T47D (cell line): ENCODE measurements at regions not wholly inside any gene's neighbourhood (a gene's known extent, or its start where the extent isn't known, plus 50 kb on each side); places are given as distances from the start of the nearest gene placed in this dataset.
A peak's percentile ranks its signal among the peaks of the same experiment; 100 is the strongest.
"Not testable (repeated sequence)": the region's sequence is repeated elsewhere in the genome, so short reads cannot be mapped to it uniquely, and the experiment has no call there.

ENCODE experiments used
- DNase-seq, 2 experiments: peaks; one replicate each; pipeline versions ENCODE4 v3.0.0 to v3.0.0-alpha.2; 2011 to 2012; ENCODE audit warnings: low read depth in 1 of 2, low spot score in 1 of 2
- JUND ChIP-seq: IDR thresholded peaks from 2 replicates; pipeline ENCODE4 v1.6.1; 2012; ENCODE audit warnings: low read depth
- in situ Hi-C: cut with HindIII; loops from 2 replicates; pipeline ENCODE4 v1.10.0; 2016; ENCODE audit warnings: low sequenced_read_pairs, low pct_unique_long_range_greater_than_20kb

GRCh38 chr10:60479305-60480020 lies 89.8 kb upstream of the ANK3 start:
- DNase-seq, result no peak
- in situ Hi-C loops, result no loop called here
- no peak for TF ChIP-seq JUND

DNA sequence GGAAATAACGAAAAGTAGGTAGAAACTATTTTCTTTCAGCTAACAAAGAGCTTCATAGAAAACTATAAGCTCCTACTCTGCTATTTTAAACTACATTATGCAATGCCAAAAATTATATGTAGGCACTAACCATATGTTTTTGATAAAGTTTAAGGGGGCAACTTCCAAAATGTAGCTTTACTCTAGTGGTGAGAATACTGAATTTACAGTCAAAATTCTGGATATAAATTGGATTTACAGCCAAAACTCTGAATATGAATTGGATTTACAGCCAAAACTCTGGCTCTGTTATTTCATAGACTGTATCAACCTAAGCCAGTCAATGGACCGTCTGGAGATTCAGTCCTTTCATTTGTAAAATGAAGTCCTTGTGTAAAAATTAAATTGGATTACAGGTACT lies 86.8 kb upstream of the ANK3 start:
- no peak for DNase-seq
- TF ChIP-seq JUND, result no peak
- in situ Hi-C loops, result no loop called here

- peak; percentile 15 to 75 for DNase-seq
- in situ Hi-C loops, result no loop called here
- TF ChIP-seq JUND, result peak; percentile 79
Measured at GRCh38 chr10:60473557-60473956, 83.9 kb upstream of the ANK3 start.

- no peak for DNase-seq
- in situ Hi-C loops, result no loop called here
- TF ChIP-seq JUND, result no peak
Measured at GRCh38 chr10:60470091-60470490, 80.4 kb upstream of the ANK3 start.

DNA sequence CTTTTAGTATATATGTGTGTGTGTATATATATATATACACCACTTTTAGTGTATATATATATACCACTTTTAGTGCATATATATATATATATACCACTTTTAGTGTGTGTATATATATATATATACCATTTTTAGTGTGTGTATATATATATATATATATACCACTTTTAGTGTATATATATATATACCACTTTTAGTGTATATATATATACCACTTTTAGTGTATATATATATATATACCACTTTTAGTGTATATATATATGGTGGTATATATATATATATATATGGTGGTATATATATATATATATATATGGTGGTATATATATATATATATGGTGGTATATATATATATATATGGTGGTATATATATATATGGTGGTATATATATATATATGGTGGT lies 79.5 kb upstream of the ANK3 start:
- in situ Hi-C loops, DNase-seq: not testable (repeated sequence)

- in situ Hi-C loops, result no loop called here
- no peak for TF ChIP-seq JUND
- no peak for DNase-seq
Measured at GRCh38 chr10:60467202-60467546, 77.5 kb upstream of the ANK3 start.

DNA sequence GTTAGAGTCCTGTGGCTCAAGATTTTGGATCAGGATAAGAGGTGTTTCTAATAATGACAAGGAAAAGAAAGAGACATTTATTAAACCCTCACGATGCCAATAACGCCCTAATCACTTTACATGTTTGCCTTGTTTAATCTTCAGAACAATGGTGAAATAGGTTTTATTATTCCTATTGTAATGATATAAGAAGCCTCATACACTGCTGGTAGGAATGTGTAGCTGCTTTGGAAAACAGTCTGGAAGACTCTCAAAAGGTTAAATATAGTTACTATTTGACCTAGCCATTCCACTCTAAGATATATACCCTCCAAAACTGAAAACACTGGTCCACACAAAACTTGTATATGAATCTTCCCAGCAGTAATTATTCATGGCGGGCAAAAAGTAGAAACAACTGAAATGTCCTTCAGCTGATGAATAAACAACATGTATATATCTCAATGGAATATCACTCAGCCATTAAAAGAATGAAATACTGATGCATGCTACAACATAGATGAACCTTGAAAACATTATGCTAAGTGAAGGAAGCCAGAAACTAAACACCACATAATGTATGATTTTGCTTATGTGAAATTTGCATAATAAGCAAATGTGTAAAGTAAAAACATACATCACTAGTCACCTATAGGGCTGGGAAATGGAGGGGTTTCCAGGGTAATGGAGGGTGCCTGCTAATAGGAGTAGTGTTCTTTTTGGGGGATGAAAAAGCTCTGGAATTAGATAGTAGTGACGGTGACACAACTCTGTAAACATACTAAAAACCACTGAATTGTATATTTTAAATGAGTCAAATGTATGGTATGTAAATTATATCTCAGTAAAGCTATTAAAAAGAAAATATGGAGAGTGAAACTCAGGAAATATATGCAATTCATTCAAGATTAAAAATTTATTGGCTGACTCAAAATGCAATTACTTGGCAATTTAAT lies 76.9 kb upstream of the ANK3 start:
- no peak for DNase-seq
- in situ Hi-C loops, result no loop called here
- TF ChIP-seq JUND, result no peak

GRCh38 chr10:60465801-60466200 lies 76.1 kb upstream of the ANK3 start:
- in situ Hi-C loops, result no loop called here
- no peak for DNase-seq
- no peak for TF ChIP-seq JUND

DNA sequence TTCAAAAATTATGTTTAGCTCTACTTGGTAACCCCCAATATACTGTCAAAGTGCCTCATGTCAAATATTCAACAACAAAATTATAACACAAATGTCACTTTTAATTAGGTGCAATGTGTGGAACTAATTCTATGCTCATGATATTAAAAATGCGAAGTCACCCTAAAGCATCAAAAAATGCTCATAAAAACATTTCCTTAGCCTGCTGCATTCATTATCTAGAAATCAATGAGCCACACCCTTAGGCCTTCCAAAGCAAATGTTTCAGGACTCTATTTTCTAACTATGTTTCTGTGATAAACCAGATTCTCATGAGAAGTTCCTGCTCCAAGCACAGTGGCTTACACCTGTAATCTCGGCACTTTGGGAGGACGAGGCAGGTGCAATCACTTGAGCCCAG lies 75.0 kb upstream of the ANK3 start:
- in situ Hi-C loops, result no loop called here
- no peak for TF ChIP-seq JUND
- no peak for DNase-seq

- DNase-seq, result no peak
- TF ChIP-seq JUND, result no peak
- in situ Hi-C loops, result no loop called here
Measured at GRCh38 chr10:60463746-60464145, 74.1 kb upstream of the ANK3 start.

- in situ Hi-C loops, result no loop called here
- no peak for TF ChIP-seq JUND
- no peak for DNase-seq
Measured at GRCh38 chr10:60461688-60462087, 72.0 kb upstream of the ANK3 start.

GRCh38 chr10:60459701-60460457 lies 70.2 kb upstream of the ANK3 start:
- in situ Hi-C loops, result no loop called here
- no peak for DNase-seq
- no peak for TF ChIP-seq JUND

- in situ Hi-C loops, result no loop called here
- DNase-seq, result no peak
- TF ChIP-seq JUND, result no peak
Measured at GRCh38 chr10:60456053-60456452, 66.4 kb upstream of the ANK3 start.
